HUDEP-2 (cell line): ENCODE measurements at regions not wholly inside any gene's neighbourhood (a gene's known extent, or its start where the extent isn't known, plus 50 kb on each side); places are given as distances from the start of the nearest gene placed in this dataset.

ENCODE experiments used
- DNase-seq, 76 experiments: peaks; one replicate each; lab custom pipeline; 2025; ENCODE audit not compliant: unreplicated experiment in 76 of 76; lab: John Stamatoyannopoulos, UW

DNA sequence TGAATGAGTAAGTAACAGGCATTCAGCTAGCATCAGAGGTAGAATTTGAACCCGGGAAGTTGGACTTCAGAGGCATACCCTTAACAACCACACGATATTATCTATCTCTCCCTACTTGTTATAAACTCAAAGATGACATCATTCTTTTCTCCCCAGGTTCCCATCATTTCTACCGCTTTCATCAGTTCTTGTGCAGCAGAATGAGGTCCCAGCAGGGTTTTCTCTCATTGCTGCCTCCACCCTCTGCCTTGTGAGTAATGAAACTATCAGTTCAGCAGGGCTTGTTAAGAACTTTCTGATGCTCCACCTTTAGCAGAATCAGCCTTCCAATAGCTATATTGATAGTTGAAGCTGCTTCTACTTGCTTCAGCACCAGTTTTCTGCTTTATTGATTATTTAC lies 487.5 kb upstream of the KCNMB2 start:
- peak in 1 of 76 experiments; percentile 1 for DNase-seq

DNA sequence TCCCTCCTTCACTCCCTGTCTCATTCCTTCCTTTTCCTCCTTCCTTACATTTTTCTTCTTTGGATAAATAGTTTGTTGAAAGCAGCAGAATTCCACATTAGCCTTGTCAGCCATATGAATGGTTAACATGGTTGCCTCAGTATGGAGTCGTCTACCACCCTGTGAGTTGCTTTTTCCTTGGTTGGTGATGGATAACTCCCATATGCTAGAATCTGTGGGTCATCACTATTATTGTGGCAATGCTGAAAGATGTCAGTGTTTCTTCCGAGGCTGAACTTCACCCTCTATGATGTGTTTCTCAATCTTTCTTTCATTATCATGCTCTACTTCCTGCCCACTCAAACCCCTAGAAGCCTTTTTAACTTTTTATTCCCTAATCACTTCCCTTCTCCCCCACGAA lies 481.8 kb upstream of the KCNMB2 start:
- no peak for DNase-seq

DNA sequence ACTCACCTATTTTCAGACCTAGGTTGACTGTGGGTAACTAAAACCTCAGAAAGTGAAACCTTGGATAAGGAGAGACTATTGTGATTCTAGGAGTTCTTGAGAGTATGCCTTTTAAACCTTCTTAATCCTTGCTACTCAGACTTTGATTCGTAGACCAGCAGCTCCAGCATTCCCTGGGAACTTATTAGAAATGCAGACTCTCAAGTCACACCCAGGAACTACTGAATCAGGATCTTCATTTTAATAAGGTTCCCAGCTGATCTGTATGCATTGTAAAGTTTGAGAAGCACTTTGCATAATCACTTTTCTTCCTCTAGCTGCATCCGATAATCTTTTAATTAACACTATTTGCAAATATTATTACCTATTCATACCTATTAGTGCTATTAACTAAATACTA lies 480.3 kb upstream of the KCNMB2 start:
- DNase-seq: no peak

DNA sequence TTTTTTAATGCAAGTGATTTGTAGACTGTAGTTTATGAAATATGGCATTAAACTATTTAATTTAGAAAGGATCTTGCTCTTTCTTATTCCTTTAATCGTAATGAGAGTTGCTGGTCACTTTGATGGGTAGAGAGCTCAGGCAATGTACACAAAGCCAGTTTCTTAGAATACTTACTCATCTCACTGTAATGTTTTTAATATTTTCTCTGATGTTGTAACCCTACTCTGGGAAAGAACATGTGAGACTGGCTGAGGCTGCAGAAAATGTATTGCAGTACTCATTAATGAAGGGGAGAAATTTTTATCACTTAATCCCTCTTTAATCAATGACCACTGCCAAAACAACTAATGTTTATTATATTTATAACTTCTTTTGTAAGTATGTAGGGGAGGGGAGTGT lies 479.4 kb upstream of the KCNMB2 start:
- DNase-seq: no peak

DNA sequence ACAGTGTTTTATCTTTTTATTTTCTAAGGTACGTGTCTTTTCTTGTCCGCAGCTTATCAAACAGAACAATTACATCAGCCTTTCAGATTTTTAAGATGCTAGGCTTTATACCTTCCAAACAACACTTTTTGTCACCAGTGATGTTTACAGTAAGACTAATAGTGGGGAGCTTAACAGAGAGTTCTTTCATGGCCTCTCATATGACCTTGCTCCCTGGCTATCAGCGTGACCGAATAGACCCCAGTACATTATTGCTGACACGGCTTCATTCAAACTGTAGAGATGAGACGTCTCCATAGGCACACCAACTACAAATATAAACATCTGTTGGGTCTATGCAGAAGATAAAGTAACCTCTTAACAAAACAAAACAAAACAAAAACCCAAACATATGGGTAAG lies 477.6 kb upstream of the KCNMB2 start:
- no peak for DNase-seq

DNA sequence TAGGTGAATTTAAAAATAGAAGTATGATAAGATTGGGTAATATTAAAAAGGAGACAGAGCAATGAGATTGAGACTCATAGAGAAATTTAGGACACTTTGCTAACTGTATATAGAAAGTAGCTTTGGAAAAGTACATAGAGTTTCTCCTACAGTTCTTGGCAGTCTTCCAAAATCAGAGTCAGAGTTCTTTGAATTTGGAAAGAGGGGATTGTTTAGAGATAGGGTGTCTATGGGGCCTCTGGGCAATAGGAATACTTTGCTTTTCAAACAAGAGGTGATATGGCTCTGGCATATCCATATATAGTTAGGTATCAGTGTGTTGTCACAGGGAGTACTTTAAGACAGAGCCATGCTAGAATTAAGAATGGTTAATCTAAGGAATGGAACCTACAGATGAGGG lies 477.1 kb upstream of the KCNMB2 start:
- no peak for DNase-seq

DNA sequence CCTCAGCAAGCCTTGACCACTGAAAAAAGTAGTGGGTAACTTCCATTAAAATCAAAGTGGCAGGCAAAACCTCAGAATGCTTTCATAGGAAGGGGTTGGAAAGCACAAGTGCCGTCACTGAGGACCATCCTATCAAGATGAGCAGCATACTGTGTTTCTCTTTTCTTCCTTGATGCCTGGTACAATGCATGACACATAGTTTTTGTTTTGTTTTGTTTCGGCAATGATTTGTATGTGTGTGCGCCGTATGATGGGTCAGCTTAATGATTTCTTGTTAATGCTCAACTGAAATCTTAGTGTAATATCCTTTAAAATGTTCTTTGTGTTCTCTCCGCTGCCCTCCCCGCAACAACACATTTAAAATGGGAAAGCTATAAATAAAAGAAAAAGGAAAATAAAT lies 476.4 kb upstream of the KCNMB2 start:
- DNase-seq: no peak

DNA sequence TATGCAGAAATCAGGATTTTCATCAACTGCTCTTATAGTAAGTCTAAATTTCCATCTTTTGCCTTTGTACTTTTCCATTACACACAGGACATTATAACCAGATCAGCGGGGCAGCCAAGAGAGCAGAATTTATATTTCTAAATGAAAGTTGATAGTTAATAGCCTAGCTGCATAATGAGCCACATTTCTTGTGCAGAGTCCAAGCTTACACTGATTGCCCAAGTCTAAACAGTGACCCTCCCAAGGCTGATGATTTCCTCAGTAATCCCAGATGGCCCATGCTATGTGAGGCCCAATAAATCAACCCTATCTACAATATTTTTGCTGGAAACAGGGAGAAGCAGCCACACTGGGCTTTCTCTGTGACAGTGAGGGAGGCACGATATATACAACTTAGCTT lies 475.8 kb upstream of the KCNMB2 start:
- no peak for DNase-seq

DNA sequence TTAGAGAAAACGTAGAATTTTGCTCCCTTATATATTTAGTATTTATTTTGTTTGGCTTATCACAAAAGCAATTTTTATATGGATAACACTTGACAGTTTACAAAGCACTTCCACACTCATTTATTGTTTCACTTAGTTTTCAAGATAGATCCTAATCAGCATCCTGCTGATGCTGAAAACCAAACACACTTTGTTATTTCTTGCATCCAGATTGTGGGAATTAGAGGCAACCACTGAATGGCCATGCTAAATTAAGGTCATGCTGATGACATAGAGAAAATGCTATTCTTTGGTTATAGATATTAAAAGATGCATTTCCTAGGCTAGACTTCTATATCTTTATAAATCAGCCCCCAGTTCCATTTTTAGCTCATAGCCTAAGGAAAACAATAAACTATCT lies 474.1 kb upstream of the KCNMB2 start:
- no peak for DNase-seq

DNA sequence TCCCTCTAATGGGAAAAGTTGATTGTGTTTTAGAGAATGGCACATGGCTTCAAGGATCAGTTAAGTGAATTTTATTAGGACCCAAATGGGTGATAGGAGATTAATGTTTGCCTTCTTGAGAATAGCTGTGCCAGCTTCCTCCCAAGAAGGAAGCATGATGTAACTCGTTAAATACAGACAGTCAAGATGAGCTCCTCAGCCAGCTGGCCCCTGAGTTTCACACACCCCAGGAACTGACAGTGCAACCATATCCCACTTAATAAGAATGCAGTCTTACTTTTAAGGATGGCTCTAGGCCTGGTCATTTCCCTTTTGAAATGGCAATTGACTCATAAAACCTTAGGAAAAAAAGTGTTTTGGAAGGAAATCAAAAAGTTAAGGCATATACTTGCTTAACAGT lies 472.8 kb upstream of the KCNMB2 start:
- DNase-seq: no peak

DNA sequence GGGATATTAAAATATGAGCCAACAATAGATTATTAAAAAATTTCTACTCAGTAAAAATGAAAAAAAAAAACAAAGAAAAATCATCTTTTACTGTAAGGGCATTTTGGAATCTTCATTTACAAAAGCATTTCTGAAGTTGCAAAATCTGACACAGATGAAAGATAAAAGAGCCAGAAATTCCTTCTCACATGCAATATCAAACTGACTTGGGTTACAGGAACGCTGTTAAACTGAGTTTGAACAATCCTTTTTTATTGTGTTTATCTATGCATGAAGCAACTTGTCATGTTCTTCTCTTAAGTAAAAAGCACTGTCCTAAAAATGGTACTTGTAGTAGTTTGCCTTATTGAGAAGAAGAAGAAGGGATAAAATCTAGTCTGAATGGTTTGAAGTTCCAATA lies 468.5 kb upstream of the KCNMB2 start:
- DNase-seq: no peak

DNA sequence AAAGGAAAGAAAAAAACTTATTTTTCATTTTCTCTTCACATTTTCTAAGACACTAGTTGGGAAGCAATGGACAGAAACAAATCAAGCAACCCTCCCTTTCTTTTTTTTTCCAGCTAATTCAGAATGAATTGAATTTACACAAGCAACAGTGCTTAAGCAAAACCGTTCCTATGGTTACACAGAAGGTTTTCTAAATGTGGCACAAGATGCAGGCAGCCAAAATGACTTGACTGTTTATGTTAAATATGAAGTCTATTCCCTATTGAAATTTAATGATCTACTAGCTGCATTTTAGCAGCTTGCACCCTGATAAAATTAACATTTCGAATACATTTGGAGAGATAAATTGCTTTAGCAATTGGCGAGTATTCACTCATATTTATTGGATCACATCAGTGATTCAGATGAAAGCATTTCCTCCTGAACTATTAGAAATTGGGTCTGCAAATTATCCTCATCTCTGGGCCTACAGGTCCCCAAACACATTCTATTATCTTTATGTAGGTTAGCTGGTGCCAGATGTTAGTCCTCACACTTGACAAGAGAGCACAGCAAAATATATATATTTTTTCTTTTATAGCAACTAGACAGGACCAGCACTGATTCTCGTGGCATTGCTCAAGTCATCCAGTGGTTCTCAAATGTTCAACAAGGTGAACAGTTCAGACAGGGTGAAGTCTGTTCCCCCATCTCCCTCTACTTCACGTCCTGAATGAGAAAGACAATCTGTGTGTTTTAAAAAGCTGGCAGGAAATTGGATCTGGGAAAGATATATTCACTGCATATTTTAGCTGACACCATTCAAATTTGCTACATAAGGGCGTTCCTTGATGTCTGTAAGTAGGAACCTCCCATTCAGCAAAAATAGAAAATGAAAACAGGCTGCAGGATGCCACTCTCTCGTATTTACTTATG lies 463.6 kb upstream of the KCNMB2 start:
- no peak for DNase-seq

DNA sequence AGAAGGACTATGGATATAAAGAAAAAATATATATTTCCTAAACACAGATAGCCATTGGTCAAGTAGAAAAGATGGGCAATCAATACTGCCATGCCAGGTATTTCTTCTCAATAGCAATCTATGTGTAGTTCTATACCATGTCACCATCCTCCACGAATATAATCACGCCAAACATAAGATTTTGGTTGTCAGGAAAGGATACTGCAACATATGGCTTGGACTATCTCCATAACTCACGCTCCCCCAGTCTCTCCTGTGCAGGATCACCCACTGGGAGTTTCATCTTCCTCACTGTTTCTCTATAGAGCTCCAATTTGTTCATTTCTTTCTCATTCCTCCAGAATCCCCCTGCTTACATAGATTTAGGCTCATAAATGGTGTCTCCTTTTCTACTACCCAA lies 462.9 kb upstream of the KCNMB2 start:
- DNase-seq: no peak

DNA sequence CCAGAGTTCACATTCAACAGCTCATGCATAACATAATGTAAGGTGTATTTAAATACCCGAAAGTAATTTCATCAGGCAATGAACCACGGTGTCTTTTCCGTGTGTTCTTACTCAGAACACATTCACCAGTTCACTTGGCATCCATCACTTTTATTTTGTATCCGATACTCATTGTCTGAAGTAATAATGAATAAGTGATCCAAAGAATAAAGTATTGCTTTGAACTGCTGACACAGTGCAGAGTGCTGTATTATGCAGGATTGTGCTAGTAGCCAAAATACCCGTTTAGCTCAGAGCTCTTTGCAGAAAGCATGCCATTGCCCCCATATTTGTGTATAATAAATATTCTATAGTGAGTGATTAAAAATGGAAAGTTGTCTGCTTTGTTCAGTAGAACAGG lies 460.9 kb upstream of the KCNMB2 start:
- DNase-seq: no peak

DNA sequence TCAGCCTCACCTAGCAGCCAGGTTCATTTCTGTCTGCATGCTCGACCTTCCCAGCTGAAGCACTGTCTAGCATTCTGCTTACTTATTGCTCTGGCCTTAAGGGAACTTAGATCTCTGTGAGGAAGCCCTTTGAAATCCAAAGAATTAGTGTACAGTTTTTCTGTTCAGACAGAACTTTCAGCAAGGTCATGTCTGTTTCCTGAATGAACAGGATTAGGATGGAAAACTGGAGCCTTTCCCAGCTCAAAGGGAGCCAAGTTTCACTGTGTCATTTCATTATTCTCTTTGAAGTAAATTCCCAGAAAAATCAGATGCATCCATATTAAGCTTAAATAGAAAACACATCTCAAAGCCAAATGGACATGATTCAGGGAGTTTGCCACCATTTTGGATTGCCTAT lies 457.3 kb upstream of the KCNMB2 start:
- no peak for DNase-seq

DNA sequence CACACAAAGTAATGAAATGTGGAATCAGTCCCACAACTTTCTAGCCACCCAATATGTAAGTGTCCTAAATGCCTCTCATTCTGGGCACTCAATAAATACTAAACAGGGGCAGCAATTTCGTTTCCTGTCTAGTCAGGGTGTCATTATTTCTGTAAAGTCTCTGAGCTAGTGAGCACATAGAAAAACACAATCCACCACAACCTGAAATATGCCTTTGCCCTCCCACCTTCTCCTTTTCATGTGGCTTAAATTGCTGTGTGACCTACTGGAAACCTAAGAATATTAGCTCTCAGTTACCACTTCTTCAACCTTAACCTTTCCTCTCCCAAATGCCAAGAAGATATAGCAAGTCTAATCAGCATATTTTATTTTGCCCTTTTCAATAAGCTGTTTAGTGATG lies 456.3 kb upstream of the KCNMB2 start:
- DNase-seq: no peak

DNA sequence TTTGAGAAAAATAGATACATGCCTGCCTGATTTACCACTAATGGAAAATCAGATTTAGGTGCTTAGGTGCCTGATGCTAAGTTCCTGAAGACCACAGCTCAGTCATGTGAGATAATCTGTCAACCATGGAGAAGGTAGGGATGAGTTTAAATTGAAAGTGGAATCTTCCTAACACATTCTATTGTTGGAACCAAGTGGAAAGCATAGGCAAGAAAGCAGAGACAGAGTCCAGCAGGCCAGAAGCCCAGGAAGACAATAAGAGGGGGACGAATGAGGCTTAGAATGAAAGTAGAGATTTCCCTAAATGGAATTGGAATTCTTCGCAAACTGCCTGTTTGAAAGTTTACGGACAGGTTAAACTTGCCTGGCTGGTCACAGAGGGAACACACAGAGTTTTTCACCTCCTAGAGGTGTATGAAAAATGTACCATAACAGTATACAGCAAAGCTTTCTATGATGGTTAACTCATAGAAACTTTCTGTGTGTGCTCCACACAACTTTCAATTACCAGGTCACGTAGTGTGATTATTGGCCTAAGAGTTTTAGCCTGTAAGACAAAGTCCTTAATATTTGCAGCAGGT lies 453.8 kb upstream of the KCNMB2 start:
- no peak for DNase-seq

DNA sequence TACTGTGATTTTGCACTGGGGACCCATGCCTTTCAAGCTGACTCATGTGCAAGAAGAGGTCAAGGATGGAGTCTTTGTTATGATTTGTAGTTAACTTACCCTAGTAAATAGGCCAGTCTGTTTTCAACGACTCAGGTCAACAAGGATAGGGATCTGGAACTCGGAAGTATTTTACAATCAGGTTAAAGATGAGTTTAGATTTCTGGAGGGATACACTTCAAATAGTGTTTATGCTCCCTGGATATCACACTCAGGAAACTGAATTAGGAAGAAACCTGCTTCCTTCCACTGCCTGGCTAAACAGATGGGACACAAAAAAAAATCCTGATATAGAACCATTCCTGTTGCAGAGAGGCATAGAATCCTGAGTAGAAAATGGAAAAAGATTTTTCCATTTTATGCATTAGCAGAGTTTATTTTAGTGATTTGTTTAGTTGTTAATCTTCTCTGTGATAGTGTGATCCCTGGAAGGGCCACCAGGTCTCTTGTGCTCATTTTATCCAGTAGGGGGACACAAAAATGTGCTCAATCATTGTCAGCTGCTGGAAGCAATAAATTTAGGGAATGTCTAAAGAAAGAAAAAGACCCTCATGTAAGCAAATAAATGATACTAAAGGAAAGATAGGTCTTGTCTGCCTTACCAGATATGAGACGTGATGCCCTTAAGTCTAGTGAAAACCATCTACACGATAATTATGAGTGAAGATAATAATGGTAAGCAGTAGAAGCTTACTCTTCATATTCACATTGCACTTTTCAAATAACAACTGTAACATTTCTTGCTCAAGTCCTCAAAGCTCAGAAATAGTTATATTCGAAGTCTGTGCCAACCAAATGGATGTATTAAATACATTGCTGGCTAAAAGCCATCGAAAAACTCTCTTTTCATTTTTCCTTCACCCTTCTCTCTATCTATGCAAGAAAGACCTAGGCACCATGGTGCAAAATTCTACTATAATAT lies 452.1 kb upstream of the KCNMB2 start:
- DNase-seq: peak in 5 of 76 experiments; percentile 0 to 12 (median 4)

DNA sequence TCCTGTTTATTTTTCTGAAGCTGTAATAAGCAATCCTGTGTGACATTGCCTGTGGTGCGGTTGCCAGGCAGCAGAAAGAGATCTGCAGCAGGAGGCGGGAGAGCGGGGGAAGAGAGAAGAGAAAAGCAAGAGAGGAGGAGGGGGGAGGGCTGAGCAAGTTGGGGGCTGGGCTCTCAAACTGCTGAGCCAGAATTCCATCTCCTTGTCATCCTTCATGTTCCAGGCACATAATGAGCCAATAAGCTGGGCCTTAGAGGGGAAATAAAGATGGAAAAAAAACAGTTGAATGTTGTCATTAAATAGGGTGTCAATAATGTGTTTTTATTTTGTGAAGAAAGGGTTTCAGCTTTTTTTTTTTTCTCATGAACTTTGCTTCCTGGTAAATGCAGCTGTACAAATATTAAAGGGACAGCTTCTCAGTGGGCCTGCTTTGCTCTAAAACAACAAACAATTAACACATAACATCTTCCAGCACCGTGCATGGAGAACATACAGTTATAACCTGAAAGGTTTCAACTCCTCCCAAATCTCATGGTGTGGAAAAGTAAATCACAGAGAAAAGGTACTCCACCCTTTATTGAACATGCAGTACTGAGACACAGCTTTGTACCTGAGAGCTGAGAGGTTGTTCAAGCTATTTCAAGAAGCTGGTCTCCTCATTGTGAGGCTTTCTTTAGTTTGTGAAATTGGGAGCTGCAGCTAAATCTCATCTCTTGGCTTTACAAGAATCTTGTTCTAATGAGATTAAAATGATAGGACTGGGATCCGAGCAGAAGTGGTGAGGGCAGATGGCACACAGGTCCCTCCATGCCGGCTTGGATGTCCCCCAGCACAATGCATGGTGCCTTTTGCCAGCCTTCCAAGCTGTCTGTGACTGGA lies 451.1 kb upstream of the KCNMB2 start:
- DNase-seq: no peak

DNA sequence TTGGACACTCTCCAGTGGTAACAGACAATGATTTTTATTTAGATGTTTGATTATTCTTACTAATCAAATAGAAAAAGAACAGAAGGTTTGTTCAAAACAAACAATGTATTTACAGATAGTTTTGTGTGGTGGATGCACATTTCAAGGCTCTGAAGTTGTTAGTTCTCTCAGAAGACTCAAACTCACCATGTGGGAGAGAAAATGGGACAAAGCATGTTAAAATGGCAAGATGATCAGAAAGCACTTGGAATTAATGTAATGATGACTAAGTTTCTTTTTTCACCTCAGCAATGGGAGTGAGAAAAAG lies 450.5 kb upstream of the KCNMB2 start:
- no peak for DNase-seq
